RWPE2 (cell line): ENCODE measurements at regions not wholly inside any gene's neighbourhood (a gene's known extent, or its start where the extent isn't known, plus 50 kb on each side); places are given as distances from the start of the nearest gene placed in this dataset.

ENCODE experiments used
- ATAC-seq: fragments of 200-7000 bp; cut with Tn5 transposase; 3 replicates; pipeline ENCODE4 v1.9.1; 2021; ENCODE audit warnings: low read depth
- DNase-seq: peaks from one replicate; pipeline ENCODE4 v3.0.0-alpha.2; 2020; ENCODE audit warnings: low spot score
- H3K27ac ChIP-seq: fragments of 450-650 bp; 2 replicates; pipeline ENCODE4 v1.5.1; 2017; ENCODE audit warnings: mild to moderate bottlenecking; ENCODE audit not compliant: poor library complexity, severe bottlenecking
- H3K27me3 ChIP-seq: fragments of 250-450 bp; sonication (Bioruptor Pico); 2 replicates; pipeline ENCODE4 v1.5.1; 2021; ENCODE audit warnings: mild to moderate bottlenecking, moderate library complexity; ENCODE audit not compliant: insufficient read depth, poor library complexity, severe bottlenecking
- H3K36me3 ChIP-seq: fragments of 250-450 bp; sonication (Bioruptor Pico); 2 replicates; pipeline ENCODE4 v1.5.1; 2020; ENCODE audit warnings: low read depth, mild to moderate bottlenecking, moderate library complexity
- H3K4me1 ChIP-seq: fragments of 250-450 bp; sonication (Bioruptor Pico); 2 replicates; pipeline ENCODE4 v1.5.1; 2021; ENCODE audit warnings: mild to moderate bottlenecking, moderate library complexity; ENCODE audit not compliant: insufficient read depth, poor library complexity, severe bottlenecking
- H3K4me3 ChIP-seq: fragments of 250-450 bp; sonication (Bioruptor Pico); 2 replicates; pipeline ENCODE4 v1.5.1; 2021; ENCODE audit warnings: mild to moderate bottlenecking, moderate library complexity; ENCODE audit not compliant: severe bottlenecking
- H3K9me3 ChIP-seq: fragments of 250-450 bp; sonication (Bioruptor Pico); 2 replicates; pipeline ENCODE4 v1.5.1; 2021; ENCODE audit warnings: mild to moderate bottlenecking, moderate library complexity; ENCODE audit not compliant: severe bottlenecking
- TF ChIP-seq, protein P1 (sequence below): fragments of 450-650 bp; IDR thresholded peaks from one replicate; pipeline ENCODE4 v1.5.1; 2017; ENCODE audit warnings: mild to moderate bottlenecking, moderate library complexity; ENCODE audit not compliant: poor library complexity, severe bottlenecking

DNA sequence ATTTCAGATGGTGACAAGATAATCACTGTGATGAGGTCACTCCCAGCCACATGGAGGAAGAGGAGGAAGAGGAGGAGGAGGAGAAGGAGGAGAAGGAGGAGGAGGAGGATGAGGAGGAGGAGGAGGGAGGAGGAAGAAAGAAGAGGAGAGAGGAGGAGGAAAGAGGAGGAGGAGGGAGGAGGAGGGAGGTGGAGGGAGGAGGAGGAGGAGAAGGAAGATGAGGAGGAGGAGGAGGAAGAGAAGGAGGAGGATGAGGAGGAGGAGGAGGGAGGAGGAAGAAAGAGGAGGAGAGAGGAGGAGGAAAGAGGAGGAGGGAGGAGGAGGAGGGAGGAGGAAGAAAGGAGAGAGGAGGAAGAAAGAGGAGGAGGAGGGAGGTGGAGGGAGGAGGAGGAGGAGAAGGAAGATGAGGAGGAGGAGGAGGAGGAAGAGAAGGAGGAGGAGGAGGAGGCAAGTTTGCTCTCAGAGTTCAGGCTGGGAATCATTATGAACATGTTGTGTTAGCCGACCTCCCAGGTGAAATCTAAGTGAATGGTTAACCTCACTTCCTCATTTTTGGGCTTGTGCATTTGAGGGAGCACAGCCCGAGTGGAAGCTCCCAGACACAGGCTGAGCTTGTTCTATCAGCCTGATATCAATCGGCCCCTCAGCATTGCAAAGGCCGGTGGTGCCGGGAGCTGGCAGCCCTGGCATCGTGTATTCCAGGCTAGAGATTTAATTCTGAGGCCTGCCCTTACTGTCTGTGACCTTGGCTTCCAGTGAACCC is 236.2 kb upstream of the PITRM1 start:
- no peaks in the 10 kb centered on the region for H3K9me3 ChIP-seq
- TF ChIP-seq, protein P1, sequence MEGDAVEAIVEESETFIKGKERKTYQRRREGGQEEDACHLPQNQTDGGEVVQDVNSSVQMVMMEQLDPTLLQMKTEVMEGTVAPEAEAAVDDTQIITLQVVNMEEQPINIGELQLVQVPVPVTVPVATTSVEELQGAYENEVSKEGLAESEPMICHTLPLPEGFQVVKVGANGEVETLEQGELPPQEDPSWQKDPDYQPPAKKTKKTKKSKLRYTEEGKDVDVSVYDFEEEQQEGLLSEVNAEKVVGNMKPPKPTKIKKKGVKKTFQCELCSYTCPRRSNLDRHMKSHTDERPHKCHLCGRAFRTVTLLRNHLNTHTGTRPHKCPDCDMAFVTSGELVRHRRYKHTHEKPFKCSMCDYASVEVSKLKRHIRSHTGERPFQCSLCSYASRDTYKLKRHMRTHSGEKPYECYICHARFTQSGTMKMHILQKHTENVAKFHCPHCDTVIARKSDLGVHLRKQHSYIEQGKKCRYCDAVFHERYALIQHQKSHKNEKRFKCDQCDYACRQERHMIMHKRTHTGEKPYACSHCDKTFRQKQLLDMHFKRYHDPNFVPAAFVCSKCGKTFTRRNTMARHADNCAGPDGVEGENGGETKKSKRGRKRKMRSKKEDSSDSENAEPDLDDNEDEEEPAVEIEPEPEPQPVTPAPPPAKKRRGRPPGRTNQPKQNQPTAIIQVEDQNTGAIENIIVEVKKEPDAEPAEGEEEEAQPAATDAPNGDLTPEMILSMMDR, result no peak
- H3K27ac ChIP-seq, result no peak overlapping the region
- H3K27me3 ChIP-seq, result no peaks in the 10 kb centered on the region
- no peaks in the 10 kb centered on the region for H3K4me1 ChIP-seq
- no peak overlapping the region for H3K4me3 ChIP-seq
- ATAC-seq (no peak), DNase-seq (no peak)
- H3K36me3 ChIP-seq, result no peaks in the 10 kb centered on the region

DNA sequence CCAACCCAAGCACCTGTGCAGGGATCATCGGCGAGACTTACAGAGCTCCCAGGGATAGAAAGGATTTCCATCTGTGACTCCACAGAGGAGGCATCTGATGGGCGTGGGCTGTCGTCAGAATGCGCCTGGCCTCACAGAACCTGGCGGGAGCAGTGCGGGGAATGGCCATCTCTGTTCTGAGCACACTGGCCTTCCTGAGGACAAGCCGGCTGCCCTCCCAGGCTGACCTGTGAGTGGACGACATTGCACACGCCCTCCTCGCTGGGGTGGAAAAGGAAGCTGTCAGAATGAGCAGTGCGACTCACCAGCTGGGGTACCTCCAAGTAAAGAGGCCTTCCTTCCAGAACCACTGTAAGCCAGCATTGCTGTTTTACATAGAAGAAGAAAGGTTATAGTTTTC is 234.6 kb upstream of the PITRM1 start:
- TF ChIP-seq, protein P1, result no peak
- no peak overlapping the region for H3K27ac ChIP-seq
- no peaks in the 10 kb centered on the region for H3K9me3 ChIP-seq
- no peak for ATAC-seq
- H3K4me3 ChIP-seq, result no peak overlapping the region
- DNase-seq, result no peak
- no peaks in the 10 kb centered on the region for H3K36me3 ChIP-seq
- H3K4me1 ChIP-seq, result no peaks in the 10 kb centered on the region
- no peaks in the 10 kb centered on the region for H3K27me3 ChIP-seq

- no peaks in the 10 kb centered on the region for H3K27me3 ChIP-seq
- H3K36me3 ChIP-seq, result no peaks in the 10 kb centered on the region
- no peak overlapping the region for H3K27ac ChIP-seq
- TF ChIP-seq, protein P1, result no peak
- ATAC-seq, result no peak
- DNase-seq, result no peak
- H3K9me3 ChIP-seq, result no peaks in the 10 kb centered on the region
- no peaks in the 10 kb centered on the region for H3K4me1 ChIP-seq
- no peak overlapping the region for H3K4me3 ChIP-seq
Observed at GRCh38 chr10:3406556-3406955, 234.0 kb upstream of the PITRM1 start.

DNA sequence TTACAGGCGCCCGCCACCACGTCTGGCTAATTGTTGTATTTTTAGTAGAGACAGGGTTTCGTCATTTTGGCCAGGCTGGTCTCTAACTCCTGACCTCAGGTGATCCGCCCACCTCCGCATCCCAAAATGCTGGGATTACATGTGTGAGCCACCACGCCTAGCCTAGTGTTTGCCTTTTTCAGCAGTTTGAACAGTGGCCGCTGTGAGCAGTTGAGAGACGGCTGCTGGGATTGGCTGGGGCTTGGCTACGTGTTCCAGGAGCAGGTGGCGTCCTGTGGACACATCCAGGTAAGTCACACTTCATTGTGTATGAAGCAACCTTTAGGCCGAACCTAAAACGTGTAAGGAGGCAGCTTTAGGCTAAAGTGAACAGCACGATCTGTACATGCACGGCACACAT is 231.8 kb upstream of the PITRM1 start:
- DNase-seq (no peak), ATAC-seq (no peak)
- TF ChIP-seq, protein P1, result no peak
- H3K4me3 ChIP-seq, result no peak overlapping the region
- H3K9me3 ChIP-seq, result no peaks in the 10 kb centered on the region
- H3K27me3 ChIP-seq, result no peaks in the 10 kb centered on the region
- no peaks in the 10 kb centered on the region for H3K4me1 ChIP-seq
- H3K27ac ChIP-seq, result no peak overlapping the region
- H3K36me3 ChIP-seq, result no peaks in the 10 kb centered on the region

DNA sequence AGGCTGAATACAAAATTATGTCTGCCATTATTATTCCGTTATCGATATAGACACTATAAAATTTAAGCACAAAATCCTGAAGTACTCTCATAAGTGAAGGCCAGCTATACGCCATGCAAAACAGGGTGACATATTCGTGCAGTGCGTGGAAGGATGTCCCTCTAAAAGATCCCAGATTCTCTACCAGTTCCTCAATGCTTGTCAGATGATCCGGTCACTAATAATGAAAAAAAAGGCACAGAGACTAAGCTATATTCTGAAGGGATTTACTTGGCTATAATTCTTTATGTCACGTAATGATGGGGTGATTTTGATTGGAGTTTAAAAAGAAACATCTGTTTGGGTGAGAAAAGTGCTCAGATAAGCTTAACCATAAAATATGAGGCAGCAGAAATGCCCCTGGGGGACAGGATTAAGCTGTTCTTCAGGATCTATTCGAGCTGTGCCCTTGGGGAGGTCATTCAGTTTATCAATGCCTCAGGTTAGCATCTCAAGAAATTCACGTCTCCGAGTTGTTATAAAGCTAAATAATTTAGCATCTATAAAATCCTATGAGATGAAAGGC is 229.7 kb upstream of the PITRM1 start:
- TF ChIP-seq, protein P1, result no peak
- Histone ChIP-seq H3K9me3 (no peaks in the 10 kb centered on the region), H3K4me1 (no peaks in the 10 kb centered on the region), H3K4me3 (no peak overlapping the region), H3K27ac (no peak overlapping the region), H3K27me3 (no peaks in the 10 kb centered on the region), H3K36me3 (no peaks in the 10 kb centered on the region)
- ATAC-seq, result no peak
- no peak for DNase-seq
